OCI-LY7 (cell line): ENCODE measurements at regions not wholly inside any gene's neighbourhood (a gene's known extent, or its start where the extent isn't known, plus 50 kb on each side); places are given as distances from the start of the nearest gene placed in this dataset.

Experiments used
- BruUV-seq: library from RNA; stranded (reverse); fragments of 400-500 nt; replicated peaks from 2 replicates; lab custom pipeline; 2021; lab: Mats Ljungman, UMichigan
- CTCF ChIA-PET: fragments of 300-600 bp; sonication (Branson Sonifier 250); formaldehyde crosslinking; loops from one replicate; lab custom pipeline; 2022; ENCODE audit warnings: antibody characterized with exemption; ENCODE audit not compliant: unreplicated experiment; lab: Charles Lee
- POLR2A ChIA-PET: fragments of 300-600 bp; sonication (Branson Sonifier 250); formaldehyde crosslinking; loops from one replicate; lab custom pipeline; 2022; ENCODE audit warnings: antibody characterized with exemption; lab: Charles Lee
- DNase-seq: peaks from one replicate; pipeline ENCODE4 v3.0.0-alpha.2; 2015; ENCODE audit warnings: low spot score
- H2AFZ ChIP-seq: fragments of 200-600 bp; sonication (generic), shearing (Covaris generic); 2 replicates; pipeline ENCODE4 v1.6.1; 2014; ENCODE audit warnings: mild to moderate bottlenecking, antibody characterized with exemption, low read length, moderate library complexity
- H3K27ac ChIP-seq: fragments of 200-600 bp; sonication (generic); 2 replicates; pipeline ENCODE4 v1.5.1; 2014; ENCODE audit warnings: mixed run types, low read depth, mild to moderate bottlenecking, moderate library complexity, low read length, inconsistent platforms; ENCODE audit not compliant: poor library complexity, severe bottlenecking
- H3K36me3 ChIP-seq: fragments of 200-600 bp; sonication (generic); 2 replicates; pipeline ENCODE4 v1.6.1; 2014; ENCODE audit warnings: mild to moderate bottlenecking, antibody characterized with exemption, low read length, moderate library complexity, mixed read lengths; ENCODE audit not compliant: insufficient read depth
- H3K4me1 ChIP-seq: fragments of 200-600 bp; sonication (generic); 2 replicates; pipeline ENCODE4 v1.5.1; 2014; ENCODE audit warnings: mild to moderate bottlenecking, low read length; ENCODE audit not compliant: insufficient read depth, poor library complexity, severe bottlenecking
- H3K4me2 ChIP-seq: fragments of 200-600 bp; sonication (generic); 2 replicates; pipeline ENCODE4 v1.6.1; 2014; ENCODE audit warnings: mild to moderate bottlenecking, low read length
- H3K4me3 ChIP-seq: fragments of 200-600 bp; sonication (generic); 2 replicates; pipeline ENCODE4 v1.5.1; 2014; ENCODE audit warnings: mild to moderate bottlenecking, low read depth, low read length; ENCODE audit not compliant: poor library complexity, severe bottlenecking
- H3K79me2 ChIP-seq: fragments of 200-600 bp; sonication (generic); 2 replicates; pipeline ENCODE4 v1.6.1; 2016; ENCODE audit warnings: low read depth, mild to moderate bottlenecking, low read length, moderate library complexity, mixed read lengths; ENCODE audit not compliant: insufficient read depth
- H3K9me2 ChIP-seq: fragments of 200-600 bp; sonication (generic); 2 replicates; pipeline ENCODE4 v1.6.1; 2016; ENCODE audit warnings: mild to moderate bottlenecking, low read length, mixed read lengths; ENCODE audit not compliant: insufficient read depth
- H3K9me3 ChIP-seq: fragments of 200-600 bp; sonication (generic); 2 replicates; pipeline ENCODE4 v1.6.1; 2014; ENCODE audit warnings: mild to moderate bottlenecking, mixed run types, low read length, mixed read lengths
- H4K20me1 ChIP-seq: fragments of 200-600 bp; sonication (generic); 2 replicates; pipeline ENCODE4 v1.6.1; 2014; ENCODE audit warnings: mild to moderate bottlenecking, antibody characterized with exemption, low read length, moderate library complexity, mixed read lengths; ENCODE audit not compliant: insufficient read depth
- EZH2phosphoT487 ChIP-seq: fragments of 200-600 bp; sonication (generic); IDR thresholded peaks from 2 replicates; pipeline ENCODE4 v1.6.1; 2018; ENCODE audit warnings: low read depth, borderline replicate concordance, mild to moderate bottlenecking, mixed run types, antibody characterized with exemption, low read length, moderate library complexity, mixed read lengths
- intact Hi-C: fragments of 100-400 bp; cut with micrococcal nuclease; formaldehyde crosslinking; loops from one replicate; pipeline ENCODE4 v1.10.0; 2022; ENCODE audit not compliant: unreplicated experiment
- TF ChIP-seq, protein P1 (sequence below): fragments of 200-600 bp; sonication (generic); conservative IDR thresholded peaks from 2 replicates; pipeline ENCODE4 v1.5.1; 2014; ENCODE audit warnings: mild to moderate bottlenecking, antibody characterized with exemption, low read length, moderate library complexity, mixed read lengths

DNA sequence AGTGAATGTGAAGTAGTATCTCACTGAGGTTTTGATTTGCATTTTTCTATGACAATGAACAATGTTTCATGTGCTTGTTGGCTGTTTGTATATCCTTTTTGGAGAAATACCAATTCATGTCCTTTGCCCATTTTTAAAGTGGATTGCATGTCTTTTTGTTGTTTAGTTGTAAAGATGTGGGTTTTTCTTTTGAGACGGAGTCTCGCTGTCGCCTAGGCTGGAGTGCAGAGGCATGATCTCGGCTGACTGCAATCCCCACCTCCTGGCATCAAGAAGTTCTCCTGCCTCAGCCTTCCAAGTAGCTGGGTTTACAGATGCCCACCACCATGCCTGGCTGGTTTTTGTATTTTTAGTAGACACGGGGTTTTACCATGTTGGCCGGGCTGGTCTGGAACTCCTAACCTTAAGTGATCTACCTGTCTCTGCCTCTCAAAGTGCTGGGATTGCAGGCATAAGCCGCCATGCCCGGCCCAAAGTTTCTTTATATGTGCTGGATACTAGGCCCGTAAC, 236.7 kb downstream of the MYCN start:
- no peaks in the 10 kb centered on the region for H3K4me1 ChIP-seq
- intact Hi-C loops: no loop called here
- no peak overlapping the region for H3K4me2 ChIP-seq
- no peaks in the 10 kb centered on the region for H3K36me3 ChIP-seq
- no peak overlapping the region for H3K27ac ChIP-seq
- no peak overlapping the region for H3K4me3 ChIP-seq
- no peaks in the 10 kb centered on the region for H3K9me3 ChIP-seq
- DNase-seq: no peak
- CTCF ChIA-PET: no interaction called here
- H2AFZ ChIP-seq: no peak overlapping the region
- TF ChIP-seq, protein P1, sequence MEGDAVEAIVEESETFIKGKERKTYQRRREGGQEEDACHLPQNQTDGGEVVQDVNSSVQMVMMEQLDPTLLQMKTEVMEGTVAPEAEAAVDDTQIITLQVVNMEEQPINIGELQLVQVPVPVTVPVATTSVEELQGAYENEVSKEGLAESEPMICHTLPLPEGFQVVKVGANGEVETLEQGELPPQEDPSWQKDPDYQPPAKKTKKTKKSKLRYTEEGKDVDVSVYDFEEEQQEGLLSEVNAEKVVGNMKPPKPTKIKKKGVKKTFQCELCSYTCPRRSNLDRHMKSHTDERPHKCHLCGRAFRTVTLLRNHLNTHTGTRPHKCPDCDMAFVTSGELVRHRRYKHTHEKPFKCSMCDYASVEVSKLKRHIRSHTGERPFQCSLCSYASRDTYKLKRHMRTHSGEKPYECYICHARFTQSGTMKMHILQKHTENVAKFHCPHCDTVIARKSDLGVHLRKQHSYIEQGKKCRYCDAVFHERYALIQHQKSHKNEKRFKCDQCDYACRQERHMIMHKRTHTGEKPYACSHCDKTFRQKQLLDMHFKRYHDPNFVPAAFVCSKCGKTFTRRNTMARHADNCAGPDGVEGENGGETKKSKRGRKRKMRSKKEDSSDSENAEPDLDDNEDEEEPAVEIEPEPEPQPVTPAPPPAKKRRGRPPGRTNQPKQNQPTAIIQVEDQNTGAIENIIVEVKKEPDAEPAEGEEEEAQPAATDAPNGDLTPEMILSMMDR: no peak
- TF ChIP-seq EZH2phosphoT487: no peak
- BruUV-seq: no TSS peak
- POLR2A ChIA-PET: interaction anchor here (0.9 kb wide), 1 partner anchor 357 kb away, joined by 4 read pairs; no protein-coding TSS in a partner anchor
- no peaks in the 10 kb centered on the region for H4K20me1 ChIP-seq
- no peaks in the 10 kb centered on the region for H3K79me2 ChIP-seq
- no peaks in the 10 kb centered on the region for H3K9me2 ChIP-seq

DNA sequence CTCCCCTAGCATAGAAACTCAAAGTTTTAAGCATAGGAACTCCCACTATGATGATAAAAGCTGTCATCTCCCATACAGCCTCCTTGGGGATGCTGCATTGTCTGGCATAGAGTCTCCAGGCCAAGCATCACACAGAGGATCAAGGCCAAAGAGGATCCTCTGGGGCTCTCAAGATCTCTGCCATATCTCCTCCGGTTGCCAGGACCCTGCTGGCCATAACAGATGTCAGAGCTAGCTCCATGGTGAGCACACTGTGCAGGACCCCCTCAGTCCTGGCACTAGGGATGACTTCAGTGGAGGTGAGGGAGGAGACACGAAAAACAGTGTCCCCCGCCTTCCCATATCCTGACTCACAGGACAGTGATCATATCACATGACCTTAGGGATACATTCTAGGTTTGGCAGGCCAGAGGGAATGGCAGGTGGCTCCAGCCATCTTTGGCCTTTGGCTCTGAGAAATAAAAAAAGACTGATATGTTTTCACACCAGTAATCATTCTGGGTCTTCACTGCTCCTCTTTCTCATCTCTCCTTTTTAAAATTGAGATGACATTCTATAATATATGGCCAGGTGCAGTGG, 235.0 kb downstream of the MYCN start:
- Histone ChIP-seq H2AFZ (no peak overlapping the region), H3K4me1 (no peaks in the 10 kb centered on the region), H3K36me3 (no peaks in the 10 kb centered on the region), H3K4me2 (no peak overlapping the region), H4K20me1 (no peaks in the 10 kb centered on the region), H3K27ac (no peak overlapping the region), H3K9me2 (no peaks in the 10 kb centered on the region), H3K4me3 (no peak overlapping the region), H3K9me3 (no peaks in the 10 kb centered on the region), H3K79me2 (no peaks in the 10 kb centered on the region)
- BruUV-seq: no TSS peak
- intact Hi-C loops: no loop called here
- no peak for DNase-seq
- CTCF ChIA-PET: no interaction called here
- POLR2A ChIA-PET: no interaction called here
- TF ChIP-seq EZH2phosphoT487: no peak
- TF ChIP-seq, protein P1: no peak

GRCh38 chr2:16174693-16175045, 234.3 kb downstream of the MYCN start:
- Histone ChIP-seq H3K4me2 (no peak overlapping the region), H3K79me2 (no peaks in the 10 kb centered on the region), H3K4me1 (no peaks in the 10 kb centered on the region), H3K9me3 (no peaks in the 10 kb centered on the region), H3K4me3 (no peak overlapping the region), H3K27ac (no peak overlapping the region), H2AFZ (no peak overlapping the region), H3K9me2 (no peaks in the 10 kb centered on the region), H3K36me3 (no peaks in the 10 kb centered on the region), H4K20me1 (no peaks in the 10 kb centered on the region)
- TF ChIP-seq, protein P1: no peak
- no peak for TF ChIP-seq EZH2phosphoT487
- no TSS peak for BruUV-seq
- ChIA-PET CTCF (no interaction called here), POLR2A (no interaction called here)
- intact Hi-C loops: no loop called here
- no peak for DNase-seq
